ENCODE measurements at regions not wholly inside any gene's neighbourhood (a gene's known extent, or its start where the extent isn't known, plus 50 kb on each side); places are given as distances from the start of the nearest gene placed in this dataset.

- no peak overlapping the region for H3K4me2 ChIP-seq (ENCODE audit: low read length)
- no peak overlapping the region for H3K27ac ChIP-seq (ENCODE audit: low read depth, low read length, poor library complexity, severe bottlenecking)
- H3K4me3 ChIP-seq (ENCODE audit: low read depth, low read length, poor library complexity, severe bottlenecking): no peak overlapping the region
- H2AFZ ChIP-seq (ENCODE audit: low read length): no peak overlapping the region
- H3K9me3 ChIP-seq (ENCODE audit: low read length): no peaks in the 10 kb centered on the region
- no peaks in the 10 kb centered on the region for H3K9me2 ChIP-seq (ENCODE audit: low read depth, low read length)
- no peaks in the 10 kb centered on the region; the same call in 1 of the 2 replicates for H3K27me3 ChIP-seq (ENCODE audit: insufficient read depth, low read length)
- no peaks in the 10 kb centered on the region for H3F3A ChIP-seq (ENCODE audit: insufficient read depth, low read length)
- no peaks in the 10 kb centered on the region for H3K36me3 ChIP-seq (ENCODE audit: insufficient read depth, low read length)
- no peak overlapping the region for H3K9ac ChIP-seq (ENCODE audit: low read length)
- H3K4me1 ChIP-seq (ENCODE audit: insufficient read depth, low read length, severe bottlenecking): no peaks in the 10 kb centered on the region
- H3K79me2 ChIP-seq (ENCODE audit: insufficient read depth, low read length): no peaks in the 10 kb centered on the region
- TF ChIP-seq CTCF (IDR thresholded peaks at IDR 0.05; ENCODE audit: low read length) (no peak), EZH2 (IDR thresholded peaks at IDR 0.05; ENCODE audit: borderline replicate concordance, low read length) (no peak)
- H4K20me1 ChIP-seq (ENCODE audit: insufficient read depth, low read length): no peaks in the 10 kb centered on the region
Observed at GRCh38 chr5:91223886-91224285, 159.2 kb downstream of the ARRDC3 start.

- no peak overlapping the region for H3K4me3 ChIP-seq (ENCODE audit: low read depth, low read length, poor library complexity, severe bottlenecking)
- no peaks in the 10 kb centered on the region for H3K9me3 ChIP-seq (ENCODE audit: low read length)
- no peaks in the 10 kb centered on the region for H3K4me1 ChIP-seq (ENCODE audit: insufficient read depth, low read length, severe bottlenecking)
- H3F3A ChIP-seq (ENCODE audit: insufficient read depth, low read length): no peaks in the 10 kb centered on the region
- no peaks in the 10 kb centered on the region for H3K36me3 ChIP-seq (ENCODE audit: insufficient read depth, low read length)
- no peak overlapping the region for H3K27ac ChIP-seq (ENCODE audit: low read depth, low read length, poor library complexity, severe bottlenecking)
- no peak overlapping the region for H3K4me2 ChIP-seq (ENCODE audit: low read length)
- TF ChIP-seq EZH2 (IDR thresholded peaks at IDR 0.05; ENCODE audit: borderline replicate concordance, low read length): no peak
- no peak for TF ChIP-seq CTCF (IDR thresholded peaks at IDR 0.05; ENCODE audit: low read length)
- H3K27me3 ChIP-seq (ENCODE audit: insufficient read depth, low read length): no peaks in the 10 kb centered on the region; the same call in 1 of the 2 replicates
- no peak overlapping the region for H2AFZ ChIP-seq (ENCODE audit: low read length)
- no peaks in the 10 kb centered on the region for H3K9me2 ChIP-seq (ENCODE audit: low read depth, low read length)
- no peaks in the 10 kb centered on the region for H4K20me1 ChIP-seq (ENCODE audit: insufficient read depth, low read length)
- no peak overlapping the region for H3K9ac ChIP-seq (ENCODE audit: low read length)
- H3K79me2 ChIP-seq (ENCODE audit: insufficient read depth, low read length): no peaks in the 10 kb centered on the region
Observed at GRCh38 chr5:91222482-91222881, 160.6 kb downstream of the ARRDC3 start.

- Histone ChIP-seq H2AFZ (ENCODE audit: low read length) (no peak overlapping the region), H3K4me1 (ENCODE audit: insufficient read depth, low read length, severe bottlenecking) (no peaks in the 10 kb centered on the region), H3K79me2 (ENCODE audit: insufficient read depth, low read length) (no peaks in the 10 kb centered on the region), H4K20me1 (ENCODE audit: insufficient read depth, low read length) (no peaks in the 10 kb centered on the region), H3F3A (ENCODE audit: insufficient read depth, low read length) (no peaks in the 10 kb centered on the region), H3K4me2 (ENCODE audit: low read length) (no peak overlapping the region), H3K27me3 (ENCODE audit: insufficient read depth, low read length) (no peaks in the 10 kb centered on the region; the same call in 1 of the 2 replicates), H3K9ac (ENCODE audit: low read length) (no peak overlapping the region), H3K4me3 (ENCODE audit: low read depth, low read length, poor library complexity, severe bottlenecking) (no peak overlapping the region), H3K27ac (ENCODE audit: low read depth, low read length, poor library complexity, severe bottlenecking) (no peak overlapping the region), H3K36me3 (ENCODE audit: insufficient read depth, low read length) (no peaks in the 10 kb centered on the region), H3K9me2 (ENCODE audit: low read depth, low read length) (no peaks in the 10 kb centered on the region), H3K9me3 (ENCODE audit: low read length) (no peaks in the 10 kb centered on the region)
- no peak for TF ChIP-seq CTCF (IDR thresholded peaks at IDR 0.05; ENCODE audit: low read length)
- TF ChIP-seq EZH2 (IDR thresholded peaks at IDR 0.05; ENCODE audit: borderline replicate concordance, low read length): no peak
Observed at GRCh38 chr5:91221917-91222316, 161.2 kb downstream of the ARRDC3 start.

Measured in OCI-LY1 (cell line).